ENCODE measurements at regions not wholly inside any gene's neighbourhood (a gene's known extent, or its start where the extent isn't known, plus 50 kb on each side); places are given as distances from the start of the nearest gene placed in this dataset.

DNA sequence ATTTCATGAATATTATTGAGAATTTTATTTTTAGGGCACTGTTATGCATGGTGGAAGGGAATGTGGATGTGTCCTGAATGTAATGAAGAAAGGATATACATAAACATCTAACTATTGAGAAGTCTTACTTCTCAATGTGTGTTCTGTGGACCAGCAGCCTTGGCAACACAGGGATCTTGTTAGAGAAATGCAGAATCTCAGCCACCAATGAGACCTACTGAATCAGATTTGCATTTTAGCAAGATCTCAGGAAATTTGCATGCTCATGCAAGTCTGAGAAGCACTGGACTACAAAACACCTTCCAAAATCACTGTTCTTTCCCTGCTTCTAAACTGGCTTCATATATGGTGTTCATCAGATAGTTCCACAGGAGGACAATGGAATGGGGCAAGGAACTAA is 139.7 kb upstream of the WDFY3 start:
- H3K9ac ChIP-seq: no peak overlapping the region
- in situ Hi-C loops (cut with MboI): no loop called here
- H3K9me3 ChIP-seq (ENCODE audit: low read depth): no peaks in the 10 kb centered on the region
- no peaks in the 10 kb centered on the region; the same call in 1 of the 2 replicates for H3K27me3 ChIP-seq (replicated peaks; ENCODE audit: insufficient read depth)
- DNase-seq: no peak
- TF ChIP-seq EZH2phosphoT487 (IDR thresholded peaks at IDR 0.05; ENCODE audit: insufficient read depth, low read depth) (no peak), EZH2 (IDR thresholded peaks at IDR 0.05; ENCODE audit: insufficient read depth, poor library complexity, severe bottlenecking) (no peak)
- no peak overlapping the region for H3K4me2 ChIP-seq (ENCODE audit: unreplicated experiment)
- H3K4me3 ChIP-seq: no peak overlapping the region
- no peaks in the 10 kb centered on the region; the same call in 1 of the 2 replicates for H3F3A ChIP-seq (ENCODE audit: insufficient read depth)
- no peak overlapping the region for H2AFZ ChIP-seq
- no peaks in the 10 kb centered on the region for H3K79me2 ChIP-seq (ENCODE audit: insufficient read depth)
- no peaks in the 10 kb centered on the region for H3K4me1 ChIP-seq (ENCODE audit: insufficient read depth)
- no peaks in the 10 kb centered on the region for H3K9me2 ChIP-seq (ENCODE audit: insufficient read depth)
- no peak overlapping the region for H3K27ac ChIP-seq
- H3K36me3 ChIP-seq (ENCODE audit: low read depth): no peaks in the 10 kb centered on the region
- H4K20me1 ChIP-seq (ENCODE audit: insufficient read depth): no peaks in the 10 kb centered on the region

DNA sequence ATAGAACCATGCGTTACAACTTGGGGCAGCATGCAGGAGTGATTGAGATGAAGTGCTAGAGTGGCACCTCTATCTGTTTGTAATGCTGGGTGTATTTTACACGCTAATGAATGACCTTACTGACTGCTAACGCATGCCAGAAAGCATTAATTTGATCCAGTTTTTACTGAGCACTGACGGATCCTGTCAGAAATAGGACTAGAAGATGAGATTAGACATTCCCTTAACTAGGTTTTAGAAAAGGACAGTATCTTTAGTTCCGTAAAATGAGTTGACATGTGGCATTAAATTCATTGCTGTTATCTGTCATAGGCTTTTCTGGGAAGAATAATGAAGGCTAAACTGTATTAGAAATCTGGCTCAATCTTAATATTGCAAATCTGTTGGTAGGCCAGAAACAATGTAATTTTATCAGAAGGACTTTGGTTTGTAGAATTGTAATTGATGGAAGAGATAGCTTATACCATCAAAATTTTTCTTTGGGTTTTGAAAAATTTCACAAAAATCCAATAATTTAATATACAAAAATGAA is 140.4 kb upstream of the WDFY3 start:
- no peaks in the 10 kb centered on the region for H4K20me1 ChIP-seq (ENCODE audit: insufficient read depth)
- H3K4me3 ChIP-seq: no peak overlapping the region
- H3K27me3 ChIP-seq (replicated peaks; ENCODE audit: insufficient read depth): no peaks in the 10 kb centered on the region; the same call in 1 of the 2 replicates
- no peaks in the 10 kb centered on the region for H3K4me1 ChIP-seq (ENCODE audit: insufficient read depth)
- H3K9ac ChIP-seq: no peak overlapping the region
- no peak overlapping the region for H2AFZ ChIP-seq
- H3K9me3 ChIP-seq (ENCODE audit: low read depth): no peaks in the 10 kb centered on the region
- no peak overlapping the region for H3K27ac ChIP-seq
- no peak overlapping the region for H3K4me2 ChIP-seq (ENCODE audit: unreplicated experiment)
- H3K79me2 ChIP-seq (ENCODE audit: insufficient read depth): no peaks in the 10 kb centered on the region
- H3F3A ChIP-seq (ENCODE audit: insufficient read depth): no peaks in the 10 kb centered on the region; the same call in 1 of the 2 replicates
- WGBS, 2 experiments (ENCODE audit: low coverage in 1 of 2, low lambda C conversion rate in 2 of 2, missing lambda C conversion rate in 2 of 2): 66 to 69% methylated on average over 5 of the region's 5 CpGs
- in situ Hi-C loops (cut with MboI): no loop called here
- no peaks in the 10 kb centered on the region for H3K9me2 ChIP-seq (ENCODE audit: insufficient read depth)
- DNase-seq: no peak
- H3K36me3 ChIP-seq (ENCODE audit: low read depth): no peaks in the 10 kb centered on the region
- TF ChIP-seq EZH2phosphoT487 (IDR thresholded peaks at IDR 0.05; ENCODE audit: insufficient read depth, low read depth) (no peak), EZH2 (IDR thresholded peaks at IDR 0.05; ENCODE audit: insufficient read depth, poor library complexity, severe bottlenecking) (no peak)

DNA sequence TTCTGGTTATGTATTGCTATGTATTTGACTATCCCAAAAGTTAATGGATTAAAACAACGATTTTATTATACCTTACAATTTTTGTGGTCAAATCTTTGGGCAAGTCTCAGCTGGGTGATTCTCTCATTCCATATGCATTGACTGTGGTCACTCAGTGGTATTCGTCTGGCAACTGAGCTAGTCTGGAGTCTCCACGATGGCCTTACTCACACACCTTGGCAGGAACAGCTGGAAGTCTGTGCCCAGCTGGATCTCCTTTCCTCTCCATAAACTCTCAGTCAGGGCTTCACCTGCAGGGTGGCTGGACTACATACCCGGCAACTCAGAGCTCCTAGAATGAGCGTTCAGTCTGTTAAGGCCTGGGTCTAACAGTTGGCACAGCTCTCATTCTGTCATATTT is 141.1 kb upstream of the WDFY3 start:
- Histone ChIP-seq H3K4me3 (no peak overlapping the region), H3K36me3 (ENCODE audit: low read depth) (no peaks in the 10 kb centered on the region), H3K9me3 (ENCODE audit: low read depth) (no peaks in the 10 kb centered on the region), H3K79me2 (ENCODE audit: insufficient read depth) (no peaks in the 10 kb centered on the region), H3K27ac (no peak overlapping the region), H3K27me3 (replicated peaks; ENCODE audit: insufficient read depth) (no peaks in the 10 kb centered on the region; the same call in 1 of the 2 replicates), H2AFZ (no peak overlapping the region), H4K20me1 (ENCODE audit: insufficient read depth) (no peaks in the 10 kb centered on the region), H3K9ac (no peak overlapping the region), H3K9me2 (ENCODE audit: insufficient read depth) (no peaks in the 10 kb centered on the region), H3F3A (ENCODE audit: insufficient read depth) (no peaks in the 10 kb centered on the region; the same call in 1 of the 2 replicates), H3K4me2 (ENCODE audit: unreplicated experiment) (no peak overlapping the region), H3K4me1 (ENCODE audit: insufficient read depth) (no peaks in the 10 kb centered on the region)
- TF ChIP-seq EZH2 (IDR thresholded peaks at IDR 0.05; ENCODE audit: insufficient read depth, poor library complexity, severe bottlenecking): no peak
- TF ChIP-seq EZH2phosphoT487 (IDR thresholded peaks at IDR 0.05; ENCODE audit: insufficient read depth, low read depth): no peak
- in situ Hi-C loops (cut with MboI): no loop called here
- peak; percentile 36 for DNase-seq
- 43 to 48% methylated on average over 5 of the region's 5 CpGs for WGBS, 2 experiments (ENCODE audit: low coverage in 1 of 2, low lambda C conversion rate in 2 of 2, missing lambda C conversion rate in 2 of 2)

DNA sequence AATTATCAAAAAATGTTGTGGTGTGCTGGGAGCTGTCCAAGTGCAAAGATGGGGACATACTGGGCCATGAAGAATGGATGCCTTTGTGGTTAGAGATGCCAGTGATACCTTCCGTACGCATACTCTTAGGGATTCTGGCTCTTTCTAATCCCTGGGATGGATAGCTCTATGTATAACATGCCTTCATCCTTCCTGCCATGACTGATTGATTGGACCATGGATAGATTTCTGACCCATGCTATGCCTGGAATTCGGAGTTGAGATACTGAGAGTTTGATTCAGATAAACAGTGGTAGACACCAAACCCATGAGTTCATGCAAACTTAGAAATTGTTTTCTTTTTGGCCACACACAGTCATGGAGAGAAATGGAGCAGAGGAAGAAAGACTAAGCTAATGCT is 147.2 kb upstream of the WDFY3 start:
- Histone ChIP-seq H4K20me1 (ENCODE audit: insufficient read depth) (no peaks in the 10 kb centered on the region), H3K27ac (no peak overlapping the region), H2AFZ (no peak overlapping the region), H3K4me1 (ENCODE audit: insufficient read depth) (no peaks in the 10 kb centered on the region), H3K36me3 (ENCODE audit: low read depth) (no peaks in the 10 kb centered on the region), H3K4me3 (no peak overlapping the region), H3K9ac (no peak overlapping the region), H3F3A (ENCODE audit: insufficient read depth) (no peaks in the 10 kb centered on the region), H3K27me3 (replicated peaks; ENCODE audit: insufficient read depth) (no peaks in the 10 kb centered on the region; the same call in 1 of the 2 replicates), H3K79me2 (ENCODE audit: insufficient read depth) (no peaks in the 10 kb centered on the region), H3K4me2 (ENCODE audit: unreplicated experiment) (no peak overlapping the region), H3K9me3 (ENCODE audit: low read depth) (no peaks in the 10 kb centered on the region), H3K9me2 (ENCODE audit: insufficient read depth) (no peaks in the 10 kb centered on the region)
- TF ChIP-seq EZH2 (IDR thresholded peaks at IDR 0.05; ENCODE audit: insufficient read depth, poor library complexity, severe bottlenecking) (no peak), EZH2phosphoT487 (IDR thresholded peaks at IDR 0.05; ENCODE audit: insufficient read depth, low read depth) (no peak)
- in situ Hi-C loops (cut with MboI): no loop called here
- no peak for DNase-seq
- 87% methylated on average over 3 of the region's 3 CpGs for WGBS, 2 experiments (ENCODE audit: low coverage in 1 of 2, low lambda C conversion rate in 2 of 2, missing lambda C conversion rate in 2 of 2)

DNA sequence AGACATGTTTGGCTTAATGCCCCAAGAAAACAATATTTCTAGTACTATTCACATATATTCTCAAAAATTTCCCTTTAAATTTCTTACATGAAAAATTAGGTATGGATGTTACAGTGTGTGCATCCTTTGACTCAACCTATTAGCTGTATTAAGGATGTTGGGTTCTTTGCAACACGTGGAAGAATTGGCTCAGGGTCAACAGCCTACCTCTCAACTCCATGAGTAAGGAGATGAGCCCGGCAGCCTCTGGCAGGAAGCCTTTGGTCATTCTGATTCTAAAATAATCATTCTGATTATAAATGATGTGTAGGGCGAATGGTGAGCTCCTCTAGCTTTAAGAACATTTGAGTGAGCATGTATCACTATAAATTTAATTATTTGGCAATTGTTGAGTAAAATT is 148.0 kb upstream of the WDFY3 start:
- no peak for DNase-seq
- no peaks in the 10 kb centered on the region for H3K36me3 ChIP-seq (ENCODE audit: low read depth)
- in situ Hi-C loops (cut with MboI): no loop called here
- H3K79me2 ChIP-seq (ENCODE audit: insufficient read depth): no peaks in the 10 kb centered on the region
- no peaks in the 10 kb centered on the region for H3K9me2 ChIP-seq (ENCODE audit: insufficient read depth)
- no peaks in the 10 kb centered on the region for H4K20me1 ChIP-seq (ENCODE audit: insufficient read depth)
- H3K4me2 ChIP-seq (ENCODE audit: unreplicated experiment): no peak overlapping the region
- no peak overlapping the region for H3K27ac ChIP-seq
- H3K4me3 ChIP-seq: no peak overlapping the region
- no peak overlapping the region for H2AFZ ChIP-seq
- H3F3A ChIP-seq (ENCODE audit: insufficient read depth): no peaks in the 10 kb centered on the region
- H3K4me1 ChIP-seq (ENCODE audit: insufficient read depth): no peaks in the 10 kb centered on the region
- WGBS, 2 experiments (ENCODE audit: low coverage in 1 of 2, low lambda C conversion rate in 2 of 2, missing lambda C conversion rate in 2 of 2): 31 to 33% methylated on average over 3 of the region's 3 CpGs
- H3K9ac ChIP-seq: no peak overlapping the region
- H3K27me3 ChIP-seq (replicated peaks; ENCODE audit: insufficient read depth): no peaks in the 10 kb centered on the region
- no peaks in the 10 kb centered on the region for H3K9me3 ChIP-seq (ENCODE audit: low read depth)
- TF ChIP-seq EZH2phosphoT487 (IDR thresholded peaks at IDR 0.05; ENCODE audit: insufficient read depth, low read depth): no peak
